ENCODE measurements at regions not wholly inside any gene's neighbourhood (a gene's known extent, or its start where the extent isn't known, plus 50 kb on each side); places are given as distances from the start of the nearest gene placed in this dataset.

- Mint-ChIP-seq H3K9me3 (ENCODE audit: unreplicated experiment) (no peaks in the 10 kb centered on the region), H3K27me3 (ENCODE audit: unreplicated experiment) (no peaks in the 10 kb centered on the region), H3K27ac (ENCODE audit: unreplicated experiment) (no peak overlapping the region), H3K4me3 (ENCODE audit: unreplicated experiment) (no peak overlapping the region), H3K4me1 (ENCODE audit: unreplicated experiment) (peaks cover 8% of the 10 kb centered on the region), H3K36me3 (ENCODE audit: unreplicated experiment) (no peaks in the 10 kb centered on the region)
- no peak for DNase-seq (ENCODE audit: extremely low spot score, unreplicated experiment)
- TF ChIP-seq, protein P1, sequence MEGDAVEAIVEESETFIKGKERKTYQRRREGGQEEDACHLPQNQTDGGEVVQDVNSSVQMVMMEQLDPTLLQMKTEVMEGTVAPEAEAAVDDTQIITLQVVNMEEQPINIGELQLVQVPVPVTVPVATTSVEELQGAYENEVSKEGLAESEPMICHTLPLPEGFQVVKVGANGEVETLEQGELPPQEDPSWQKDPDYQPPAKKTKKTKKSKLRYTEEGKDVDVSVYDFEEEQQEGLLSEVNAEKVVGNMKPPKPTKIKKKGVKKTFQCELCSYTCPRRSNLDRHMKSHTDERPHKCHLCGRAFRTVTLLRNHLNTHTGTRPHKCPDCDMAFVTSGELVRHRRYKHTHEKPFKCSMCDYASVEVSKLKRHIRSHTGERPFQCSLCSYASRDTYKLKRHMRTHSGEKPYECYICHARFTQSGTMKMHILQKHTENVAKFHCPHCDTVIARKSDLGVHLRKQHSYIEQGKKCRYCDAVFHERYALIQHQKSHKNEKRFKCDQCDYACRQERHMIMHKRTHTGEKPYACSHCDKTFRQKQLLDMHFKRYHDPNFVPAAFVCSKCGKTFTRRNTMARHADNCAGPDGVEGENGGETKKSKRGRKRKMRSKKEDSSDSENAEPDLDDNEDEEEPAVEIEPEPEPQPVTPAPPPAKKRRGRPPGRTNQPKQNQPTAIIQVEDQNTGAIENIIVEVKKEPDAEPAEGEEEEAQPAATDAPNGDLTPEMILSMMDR (IDR thresholded peaks at IDR 0.05): no peak
These were observed 236.5 kb downstream of the MAGEB17 start for GRCh38 chrX:16403808-16404207.

DNA sequence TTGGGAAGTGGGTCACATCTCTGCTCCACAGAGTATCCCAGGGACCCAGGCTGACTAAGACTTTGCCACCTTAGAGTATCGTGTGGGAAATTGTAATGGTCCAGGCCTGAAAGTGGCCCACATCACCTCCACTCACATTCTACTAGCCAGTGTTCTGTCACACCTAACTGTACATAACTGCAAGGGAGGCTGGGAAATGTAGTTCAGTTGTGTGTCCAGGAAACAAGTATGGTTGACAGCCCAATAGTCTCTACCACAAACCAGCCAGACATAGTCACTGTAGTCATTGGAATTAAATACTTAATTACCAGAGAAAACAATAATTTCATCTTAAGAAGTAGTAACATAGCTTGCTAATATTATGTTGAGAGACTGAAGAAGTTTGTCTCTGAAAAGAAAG, 233.4 kb upstream of the S100G start:
- H3K36me3 Mint-ChIP-seq (ENCODE audit: unreplicated experiment): no peaks in the 10 kb centered on the region
- H3K27ac Mint-ChIP-seq (ENCODE audit: unreplicated experiment): no peak overlapping the region
- H3K27me3 Mint-ChIP-seq (ENCODE audit: unreplicated experiment): no peaks in the 10 kb centered on the region
- TF ChIP-seq, protein P1 (IDR thresholded peaks at IDR 0.05): no peak
- no peaks in the 10 kb centered on the region for H3K4me1 Mint-ChIP-seq (ENCODE audit: unreplicated experiment)
- no peak overlapping the region for H3K4me3 Mint-ChIP-seq (ENCODE audit: unreplicated experiment)
- H3K9me3 Mint-ChIP-seq (ENCODE audit: unreplicated experiment): no peaks in the 10 kb centered on the region
- DNase-seq (ENCODE audit: extremely low spot score, unreplicated experiment): no peak

DNA sequence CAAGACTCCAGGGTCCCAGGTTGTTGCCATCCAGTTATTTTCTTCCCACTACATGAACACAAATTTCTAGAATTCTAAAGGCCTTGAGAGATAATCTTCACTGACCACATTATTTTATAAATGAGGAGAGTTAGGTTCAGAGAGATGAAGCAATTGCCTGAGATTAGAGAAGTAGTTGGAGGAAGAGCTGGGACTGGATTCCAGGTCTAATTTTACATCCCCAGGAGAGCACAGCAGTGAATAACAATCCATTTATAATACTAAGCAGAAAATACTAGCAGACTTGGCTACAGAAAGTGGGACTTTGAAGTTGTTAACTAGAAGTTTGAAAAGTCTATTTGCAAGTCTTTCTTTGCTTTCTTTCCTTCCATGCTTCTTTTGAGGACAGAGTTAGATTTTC, 231.3 kb upstream of the S100G start:
- no peaks in the 10 kb centered on the region for H3K27me3 Mint-ChIP-seq (ENCODE audit: unreplicated experiment)
- no peaks in the 10 kb centered on the region for H3K9me3 Mint-ChIP-seq (ENCODE audit: unreplicated experiment)
- TF ChIP-seq, protein P1 (IDR thresholded peaks at IDR 0.05): no peak
- no peak overlapping the region for H3K27ac Mint-ChIP-seq (ENCODE audit: unreplicated experiment)
- DNase-seq (ENCODE audit: extremely low spot score, unreplicated experiment): no peak
- no peak overlapping the region for H3K4me3 Mint-ChIP-seq (ENCODE audit: unreplicated experiment)
- no peaks in the 10 kb centered on the region for H3K36me3 Mint-ChIP-seq (ENCODE audit: unreplicated experiment)
- H3K4me1 Mint-ChIP-seq (ENCODE audit: unreplicated experiment): no peaks in the 10 kb centered on the region

DNA sequence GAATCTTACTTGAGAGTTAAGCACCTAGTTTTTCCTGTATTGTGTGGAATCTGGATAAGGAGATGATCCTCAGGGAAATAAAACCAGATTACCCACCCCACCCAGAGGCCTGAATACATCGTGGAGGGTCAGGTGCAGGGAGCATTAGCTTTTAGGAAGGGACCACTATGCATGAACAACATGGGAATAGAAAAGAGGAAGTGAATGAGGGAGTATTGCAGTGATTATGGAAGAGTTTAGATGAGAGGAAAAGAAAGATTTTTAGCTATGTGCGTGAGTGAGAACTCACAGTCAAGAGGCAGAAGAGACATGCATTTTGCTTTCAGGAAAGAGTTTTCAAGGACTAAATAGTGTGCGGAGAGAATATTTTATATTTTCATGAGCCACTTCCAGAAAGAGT, 222.3 kb upstream of the S100G start:
- no peaks in the 10 kb centered on the region for H3K4me1 Mint-ChIP-seq (ENCODE audit: unreplicated experiment)

GRCh38 chrX:16429406-16429805, 220.6 kb upstream of the S100G start:
- Mint-ChIP-seq H3K36me3 (ENCODE audit: unreplicated experiment) (no peaks in the 10 kb centered on the region), H3K27me3 (ENCODE audit: unreplicated experiment) (no peaks in the 10 kb centered on the region), H3K4me3 (ENCODE audit: unreplicated experiment) (no peak overlapping the region), H3K9me3 (ENCODE audit: unreplicated experiment) (no peaks in the 10 kb centered on the region), H3K4me1 (ENCODE audit: unreplicated experiment) (no peaks in the 10 kb centered on the region), H3K27ac (ENCODE audit: unreplicated experiment) (no peak overlapping the region)
- no peak for DNase-seq (ENCODE audit: extremely low spot score, unreplicated experiment)
- TF ChIP-seq, protein P1 (IDR thresholded peaks at IDR 0.05): no peak

More for the DNA sequence above, 222.3 kb upstream of the S100G start:
- DNase-seq (ENCODE audit: extremely low spot score, unreplicated experiment): no peak
- Mint-ChIP-seq H3K36me3 (ENCODE audit: unreplicated experiment) (no peaks in the 10 kb centered on the region), H3K27ac (ENCODE audit: unreplicated experiment) (no peak overlapping the region), H3K27me3 (ENCODE audit: unreplicated experiment) (no peaks in the 10 kb centered on the region), H3K9me3 (ENCODE audit: unreplicated experiment) (no peaks in the 10 kb centered on the region), H3K4me3 (ENCODE audit: unreplicated experiment) (no peak overlapping the region)
- TF ChIP-seq, protein P1 (IDR thresholded peaks at IDR 0.05): no peak

Measured in osteocyte (in vitro differentiated cells).